ENCODE measurements at regions not wholly inside any gene's neighbourhood (a gene's known extent, or its start where the extent isn't known, plus 50 kb on each side); places are given as distances from the start of the nearest gene placed in this dataset.

GRCh38 chr6:92352130-92352529 lies 1067.2 kb downstream of the EPHA7 start:
- Mint-ChIP-seq H3K4me3 (no peak overlapping the region), H3K36me3 (no peaks in the 10 kb centered on the region), H3K27ac (no peak overlapping the region), H3K4me1 (no peaks in the 10 kb centered on the region), H3K9me3 (peaks cover 0 to 3% (median 0%) of the 10 kb centered on the region in 7 donors), H3K27me3 (ENCODE audit: low read depth in 3 of 3) (peaks cover 0 to 3% (median 0%) of the 10 kb centered on the region in 3 donors)
- no peaks in the 10 kb centered on the region for H4K20me1 ChIP-seq (ENCODE audit: insufficient read depth, low read length)
- H3K4me1 ChIP-seq (ENCODE audit: control insufficient read depth in 1 of 2, insufficient read depth in 2 of 2, low read length in 2 of 2) = no peaks in the 10 kb centered on the region
- no peaks in the 10 kb centered on the region for H3K36me3 ChIP-seq (replicated peaks in 1 of 2; ENCODE audit: control insufficient read depth in 1 of 2, insufficient read depth in 2 of 2, low read length in 2 of 2)
- H3K27ac ChIP-seq (ENCODE audit: low read depth in 1 of 2, low read length in 2 of 2) = no peak overlapping the region
- no peaks in the 10 kb centered on the region for H3K9me3 ChIP-seq (replicated peaks in 1 of 2; ENCODE audit: control insufficient read depth in 1 of 2, insufficient read depth in 1 of 2, low read length in 2 of 2)
- H3K27me3 ChIP-seq (ENCODE audit: control insufficient read depth in 2 of 2, insufficient read depth in 2 of 2, low read length in 2 of 2) = no peaks in the 10 kb centered on the region
- H3K79me2 ChIP-seq (ENCODE audit: insufficient read depth, low read length) = no peaks in the 10 kb centered on the region
- intact Hi-C loops (cut with micrococcal nuclease) = no loop called here
- no peak overlapping the region for H3K4me3 ChIP-seq (replicated peaks in 1 of 3; ENCODE audit: low read depth in 2 of 3, low read length in 3 of 3)
- WGBS (ENCODE audit: insufficient coverage) = 83% methylated on average over 1 of the region's 2 CpGs
- H3K9ac ChIP-seq (ENCODE audit: insufficient read depth, low read length, poor library complexity, severe bottlenecking) = no peak overlapping the region
- DNase-seq = no peak
- TF ChIP-seq CTCF (IDR thresholded peaks at IDR 0.05) = no peak
- H2AFZ ChIP-seq (ENCODE audit: insufficient read depth, low read depth, low read length, poor library complexity, severe bottlenecking) = no peak overlapping the region
- no peak overlapping the region for H3K4me2 ChIP-seq (replicated peaks; ENCODE audit: extremely low read depth, low read length, poor library complexity, severe bottlenecking)

GRCh38 chr6:92341201-92341600 lies 1078.2 kb downstream of the EPHA7 start:
- no peaks in the 10 kb centered on the region for H3K79me2 ChIP-seq (ENCODE audit: insufficient read depth, low read length)
- H3K9me3 Mint-ChIP-seq = no peaks in the 10 kb centered on the region

More at GRCh38 chr6:92341201-92341600, 1078.2 kb downstream of the EPHA7 start:
- intact Hi-C loops (cut with micrococcal nuclease) = no loop called here
- H2AFZ ChIP-seq (ENCODE audit: insufficient read depth, low read depth, low read length, poor library complexity, severe bottlenecking) = no peak overlapping the region
- no peaks in the 10 kb centered on the region for H3K27me3 ChIP-seq (ENCODE audit: control insufficient read depth in 2 of 2, insufficient read depth in 2 of 2, low read length in 2 of 2)
- Mint-ChIP-seq H3K4me1 (no peaks in the 10 kb centered on the region), H3K36me3 (no peaks in the 10 kb centered on the region), H3K4me3 (no peak overlapping the region), H3K27ac (no peak overlapping the region), H3K27me3 (ENCODE audit: low read depth in 3 of 3) (no peaks in the 10 kb centered on the region)
- no peaks in the 10 kb centered on the region for H3K9me3 ChIP-seq (replicated peaks in 1 of 2; ENCODE audit: control insufficient read depth in 1 of 2, insufficient read depth in 1 of 2, low read length in 2 of 2)
- H4K20me1 ChIP-seq (ENCODE audit: insufficient read depth, low read length) = no peaks in the 10 kb centered on the region
- H3K4me2 ChIP-seq (replicated peaks; ENCODE audit: extremely low read depth, low read length, poor library complexity, severe bottlenecking) = no peak overlapping the region
- WGBS (ENCODE audit: insufficient coverage) = no CpG with 5 or more reads among the region's 3 CpGs
- H3K36me3 ChIP-seq (replicated peaks in 1 of 2; ENCODE audit: control insufficient read depth in 1 of 2, insufficient read depth in 2 of 2, low read length in 2 of 2) = no peaks in the 10 kb centered on the region
- H3K27ac ChIP-seq (ENCODE audit: low read depth in 1 of 2, low read length in 2 of 2) = no peak overlapping the region
- H3K9ac ChIP-seq (ENCODE audit: insufficient read depth, low read length, poor library complexity, severe bottlenecking) = no peak overlapping the region
- no peak overlapping the region for H3K4me3 ChIP-seq (replicated peaks in 1 of 3; ENCODE audit: low read depth in 2 of 3, low read length in 3 of 3)
- no peaks in the 10 kb centered on the region for H3K4me1 ChIP-seq (ENCODE audit: control insufficient read depth in 1 of 2, insufficient read depth in 2 of 2, low read length in 2 of 2)
- no peak for TF ChIP-seq CTCF (IDR thresholded peaks at IDR 0.05)
- no peak for DNase-seq
